HG02870 (cell line): ENCODE measurements at regions not wholly inside any gene's neighbourhood (a gene's known extent, or its start where the extent isn't known, plus 50 kb on each side); places are given as distances from the start of the nearest gene placed in this dataset.

Experiments used
- ATAC-seq: cut with Tn5 transposase; IDR thresholded peaks from one replicate; pipeline ENCODE4 v1.9.1; 2021; ENCODE audit warnings: mild to moderate bottlenecking, moderate library complexity; ENCODE audit not compliant: unreplicated experiment

GRCh38 chrX:121987835-121988234, 940.4 kb downstream of the GLUD2 start:
- ATAC-seq = no peak

DNA sequence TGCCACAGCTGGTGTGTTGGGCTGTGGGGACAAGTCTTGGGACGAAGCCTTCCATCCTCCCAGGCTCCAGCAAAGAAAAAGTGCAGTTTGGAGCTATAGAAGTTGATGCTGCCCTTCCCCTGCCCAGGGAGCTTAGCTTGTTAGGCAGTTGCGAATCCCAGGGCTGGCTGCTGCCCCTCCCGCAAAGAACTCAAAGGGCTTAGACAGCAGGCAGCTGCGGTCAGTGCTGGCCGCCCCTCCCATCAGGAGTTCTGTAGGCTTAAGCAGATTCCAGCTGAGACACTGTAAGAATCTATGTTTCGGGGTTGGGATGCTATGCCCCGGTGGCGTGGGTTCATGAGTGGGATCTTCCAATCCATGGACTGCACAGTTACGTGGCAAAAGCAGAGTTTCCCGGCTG, 956.7 kb downstream of the GLUD2 start:
- no peak for ATAC-seq

GRCh38 chrX:122026665-122027064, 979.3 kb downstream of the GLUD2 start:
- ATAC-seq = no peak

DNA sequence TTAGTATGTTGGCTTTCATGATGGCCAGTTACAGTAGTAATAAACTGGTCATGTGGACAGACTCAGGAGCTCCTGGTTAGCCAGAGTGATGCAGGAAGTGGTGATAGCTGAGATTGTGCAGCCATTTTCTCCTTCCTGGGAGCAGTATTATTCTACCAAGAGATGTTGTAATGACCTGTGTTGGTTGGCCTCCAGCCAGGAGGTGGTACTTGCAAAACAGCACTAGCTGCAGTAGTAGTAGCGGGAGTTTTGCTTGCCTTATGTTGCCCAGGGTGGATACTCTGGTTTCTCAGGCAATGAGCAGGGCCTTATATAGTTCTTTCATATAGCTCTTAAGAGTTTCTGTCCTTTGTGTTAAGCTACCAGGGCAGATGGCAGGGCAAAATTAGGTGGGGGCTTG, 998.8 kb downstream of the GLUD2 start:
- ATAC-seq = no peak

DNA sequence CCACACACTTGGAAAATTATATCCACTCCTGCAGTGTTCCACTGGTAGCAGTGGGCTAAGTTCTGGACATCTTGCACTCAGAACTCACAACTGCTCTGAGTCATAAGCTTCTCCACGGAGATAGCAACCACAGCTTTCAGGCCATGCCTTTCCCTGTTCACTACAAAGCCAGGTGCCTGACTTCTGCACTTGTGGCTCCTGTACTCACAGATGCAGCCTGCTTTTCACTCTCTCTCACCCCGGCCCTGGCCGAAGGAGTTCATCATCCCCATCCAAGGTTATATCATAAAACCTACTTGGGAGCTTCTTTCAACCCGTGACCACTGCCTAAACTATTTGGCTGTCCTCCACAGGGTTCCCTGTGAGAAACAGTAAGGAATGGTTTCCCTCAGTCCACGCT, 999.4 kb downstream of the GLUD2 start:
- no peak for ATAC-seq

DNA sequence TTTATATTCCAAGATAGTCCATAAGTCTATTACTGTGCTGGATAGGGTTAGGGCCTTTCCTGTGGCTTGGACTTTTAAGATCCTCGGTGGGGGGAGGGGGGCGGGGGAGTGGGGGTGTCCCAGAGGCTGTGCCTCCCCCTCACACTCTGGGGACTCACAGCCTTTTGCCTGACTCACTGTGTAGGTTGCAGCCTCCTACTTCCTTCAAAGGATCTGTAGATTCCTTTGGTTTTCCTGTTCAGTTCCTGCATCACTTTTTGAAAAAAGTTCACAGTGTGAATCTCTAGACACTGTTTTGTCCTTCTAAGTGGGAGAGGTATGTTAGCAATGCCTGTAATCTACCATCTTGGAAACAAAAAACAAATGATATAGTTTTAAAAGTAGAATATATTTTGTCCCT, 999.9 kb downstream of the GLUD2 start:
- no peak for ATAC-seq

- no peak for ATAC-seq
Measured at GRCh38 chrX:122055460-122055859, 1008.0 kb downstream of the GLUD2 start.

DNA sequence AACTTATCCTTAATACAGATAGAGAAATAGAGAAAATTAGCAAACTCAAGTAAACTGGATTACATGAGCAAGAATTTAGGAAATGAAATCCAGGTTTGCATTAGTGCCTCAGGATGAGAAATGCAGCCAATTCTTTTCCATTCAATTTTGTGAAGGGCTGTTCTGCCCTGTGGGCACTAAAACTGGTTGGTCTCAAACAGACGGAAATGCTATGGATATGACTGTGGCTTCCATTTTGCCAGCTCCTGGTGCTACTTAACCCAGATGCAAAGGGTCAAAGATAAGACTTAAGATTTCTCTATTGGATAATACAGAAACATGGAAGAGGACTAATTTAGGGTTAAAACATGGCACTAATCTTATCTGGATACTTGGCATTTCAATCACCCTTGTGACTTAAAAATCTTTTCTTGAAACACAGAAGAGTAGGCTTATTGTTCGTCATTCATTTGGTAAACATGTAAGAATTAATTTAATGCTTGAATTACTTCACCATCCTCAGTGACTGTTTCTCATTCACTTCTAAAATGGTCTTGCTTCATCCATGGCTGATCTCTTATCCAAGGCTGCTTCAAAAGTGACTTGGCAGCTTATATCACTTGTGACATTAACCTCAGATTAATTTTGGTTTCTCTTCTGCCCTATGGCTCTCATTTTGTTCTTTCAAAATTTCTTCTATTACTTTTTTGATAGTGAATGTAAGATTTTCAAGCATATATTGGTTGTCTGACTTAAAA, 1008.7 kb downstream of the GLUD2 start:
- ATAC-seq = no peak

DNA sequence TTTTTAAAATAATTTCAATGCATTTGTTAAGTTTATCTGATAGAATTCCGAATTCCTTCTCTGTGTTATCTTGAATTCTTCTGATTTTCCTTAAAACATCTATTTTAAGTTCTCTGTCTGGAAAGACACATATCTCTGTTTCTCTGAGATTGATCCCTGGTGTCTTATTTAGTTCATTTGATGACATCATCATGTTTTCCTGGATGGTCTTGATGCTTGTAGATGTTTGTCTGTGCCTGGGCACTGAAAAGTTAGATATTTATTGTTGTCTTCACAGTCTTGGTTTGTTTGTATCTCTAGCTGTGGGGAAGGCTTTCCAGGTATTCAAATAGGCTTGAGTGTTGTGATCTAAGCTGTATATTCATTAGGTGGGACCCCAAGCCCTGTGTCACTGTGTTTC, 1028.8 kb downstream of the GLUD2 start:
- no peak for ATAC-seq

DNA sequence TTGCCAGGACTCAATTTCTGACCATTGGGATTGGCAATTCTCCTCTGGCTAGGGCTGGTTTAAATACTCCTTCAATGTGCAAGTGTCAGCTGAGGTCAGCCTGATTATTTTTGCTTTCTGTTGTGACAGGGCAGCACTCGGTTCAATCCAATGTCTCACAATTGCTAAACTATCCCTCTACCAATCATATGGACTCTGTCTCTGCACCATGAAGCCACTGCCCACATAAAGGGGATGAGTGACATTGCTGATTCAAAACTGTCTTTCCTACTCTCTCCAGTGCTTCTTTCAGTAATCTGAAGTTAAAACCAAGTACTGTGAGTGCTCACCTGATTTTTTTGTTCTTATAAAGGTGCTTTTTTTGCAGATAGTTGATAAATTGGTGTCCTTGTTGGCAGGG, 1030.7 kb downstream of the GLUD2 start:
- ATAC-seq = no peak

- ATAC-seq = no peak
Measured at GRCh38 chrX:122087341-122087740, 1039.9 kb downstream of the GLUD2 start.

GRCh38 chrX:122091571-122091970, 1044.2 kb downstream of the GLUD2 start:
- ATAC-seq = no peak

- no peak for ATAC-seq
Measured at GRCh38 chrX:122092360-122092759, 1045.0 kb downstream of the GLUD2 start.

DNA sequence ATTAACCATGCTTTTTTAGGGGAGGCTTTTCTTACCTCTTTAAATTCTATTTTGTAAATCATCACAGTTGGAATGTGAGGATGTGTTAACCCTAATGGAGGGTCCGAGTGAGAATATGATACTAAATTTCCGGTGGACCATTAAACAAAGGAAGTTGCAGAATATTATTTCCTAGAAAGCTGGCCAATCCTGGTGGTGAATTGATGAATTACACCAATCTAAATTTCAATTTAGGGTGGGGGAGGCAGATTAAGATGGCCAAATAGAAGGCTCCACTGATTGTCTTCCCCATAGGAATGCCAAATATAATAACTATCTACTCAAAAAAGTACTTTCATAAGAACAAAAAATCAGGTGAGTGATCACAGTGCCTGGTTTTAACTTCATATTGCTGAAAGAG, 1045.6 kb downstream of the GLUD2 start:
- ATAC-seq = no peak

- no peak for ATAC-seq
Measured at GRCh38 chrX:122094611-122095010, 1047.2 kb downstream of the GLUD2 start.

DNA sequence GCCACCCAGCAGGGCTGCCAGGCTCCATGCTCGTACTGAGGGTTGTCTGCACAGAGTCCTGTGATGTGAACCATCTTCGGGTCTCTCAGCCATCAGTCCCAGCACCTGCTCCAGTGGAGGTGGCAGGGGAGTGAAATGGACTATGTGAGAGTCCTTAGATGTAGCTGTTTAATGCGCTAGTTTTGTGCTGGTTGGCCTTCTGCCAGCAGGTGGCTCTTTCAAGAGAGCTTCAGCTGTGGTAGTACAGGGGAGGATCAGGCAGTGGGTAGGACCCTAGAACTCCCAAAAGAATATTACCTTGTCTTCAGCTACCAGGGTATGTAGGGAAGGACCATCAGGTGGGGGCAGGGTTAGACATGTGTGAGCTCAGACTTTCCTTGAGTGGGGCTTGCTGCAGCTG, 1066.0 kb downstream of the GLUD2 start:
- ATAC-seq = no peak

DNA sequence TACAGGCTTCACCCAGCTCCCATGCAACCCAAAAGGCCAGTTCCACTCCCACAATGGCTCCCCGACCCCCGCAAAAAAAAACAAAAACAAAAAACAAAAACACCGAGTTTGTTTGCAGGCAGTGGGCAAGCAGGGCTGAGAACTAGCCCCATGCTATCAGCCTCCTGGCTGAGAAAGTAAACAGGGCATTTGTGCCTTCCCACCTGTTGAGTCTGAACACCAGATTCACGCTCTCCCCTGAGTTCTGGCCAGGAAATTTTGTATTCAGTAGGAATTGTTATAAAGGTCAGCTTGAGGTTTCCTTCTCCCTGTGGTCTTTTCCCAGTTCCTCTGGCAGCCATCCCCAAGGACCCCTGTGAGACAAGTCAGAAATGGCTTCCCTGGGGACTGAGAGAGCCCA, 1066.5 kb downstream of the GLUD2 start:
- no peak for ATAC-seq

- no peak for ATAC-seq
Measured at GRCh38 chrX:122115604-122116003, 1068.2 kb downstream of the GLUD2 start.

GRCh38 chrX:122119361-122119760, 1064.7 kb upstream of the GRIA3 start:
- no peak for ATAC-seq

DNA sequence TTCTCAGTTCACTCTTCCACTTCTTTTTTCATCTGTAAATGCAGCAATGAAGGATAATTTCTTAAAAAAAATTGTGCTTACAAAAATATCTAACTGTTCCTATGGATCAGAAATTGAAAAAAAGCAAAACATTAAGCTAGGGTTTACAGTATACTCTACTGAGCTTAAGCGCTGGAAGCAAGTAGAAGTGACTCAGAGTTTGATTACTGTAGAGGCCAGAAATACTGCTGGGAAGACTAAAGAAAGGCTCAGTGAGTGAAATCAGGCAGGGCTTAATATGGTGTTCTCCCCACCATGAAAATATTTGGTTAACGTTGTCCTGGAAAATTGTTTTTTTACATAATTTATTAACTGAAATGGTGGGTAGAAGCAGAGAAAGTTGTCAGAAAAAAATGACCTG, 1061.8 kb upstream of the GRIA3 start:
- ATAC-seq = no peak

DNA sequence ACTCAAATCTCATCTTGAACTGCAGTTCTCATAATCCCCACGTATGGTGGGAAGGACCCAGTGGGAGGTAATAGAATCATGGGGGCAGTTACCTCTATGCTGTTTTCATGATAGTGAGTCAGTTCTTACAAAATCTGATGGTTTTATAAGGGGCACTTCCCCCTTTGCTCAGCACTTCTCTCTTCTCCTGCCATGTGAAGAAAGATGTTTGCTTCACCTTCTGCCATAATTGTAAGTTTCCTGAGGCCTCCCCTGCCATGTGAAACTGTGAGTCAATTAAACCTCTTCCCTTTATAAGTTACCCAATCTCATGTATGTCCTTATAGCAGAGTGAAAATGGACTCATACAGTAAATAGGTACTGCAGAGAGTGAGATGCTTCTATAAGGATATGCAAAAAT, 1050.6 kb upstream of the GRIA3 start:
- no peak for ATAC-seq

- no peak for ATAC-seq
Measured at GRCh38 chrX:122134291-122134690, 1049.8 kb upstream of the GRIA3 start.

GRCh38 chrX:122135070-122135469, 1049.0 kb upstream of the GRIA3 start:
- no peak for ATAC-seq
